NB4 (cell line): ENCODE measurements at regions not wholly inside any gene's neighbourhood (a gene's known extent, or its start where the extent isn't known, plus 50 kb on each side); places are given as distances from the start of the nearest gene placed in this dataset.

Experiments
- CTCF ChIP-seq: IDR thresholded peaks from one replicate; pipeline ENCODE4 v1.5.1; 2012; ENCODE audit warnings: low read depth, low read length
- POLR2A ChIP-seq: IDR thresholded peaks from 2 replicates; pipeline ENCODE4 v1.6.1; 2011; ENCODE audit warnings: mild to moderate bottlenecking; ENCODE audit not compliant: insufficient read length; ENCODE audit errors: extremely low read depth

DNA sequence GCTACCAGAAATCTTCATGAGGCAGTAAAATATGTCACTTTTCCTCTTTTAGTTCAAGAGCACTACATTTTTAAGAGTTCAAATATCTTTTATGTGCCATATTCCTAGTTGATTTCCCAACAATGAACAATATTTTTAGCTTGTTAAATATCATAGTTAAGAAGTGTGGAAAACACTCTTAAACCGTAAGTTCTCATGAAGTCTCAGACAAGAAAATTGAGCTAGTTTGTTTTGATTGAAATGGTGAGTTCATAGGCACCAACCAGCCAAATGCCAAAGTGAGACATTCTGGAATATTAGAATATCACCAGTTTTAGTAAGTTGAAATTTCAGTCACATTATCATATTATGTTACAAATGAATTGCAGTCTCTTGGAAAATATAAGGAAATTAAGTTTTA, 277.2 kb upstream of the HSF2 start:
- TF ChIP-seq CTCF (no peak), POLR2A (no peak)
